HG02678 (cell line): ENCODE measurements at regions not wholly inside any gene's neighbourhood (a gene's known extent, or its start where the extent isn't known, plus 50 kb on each side); places are given as distances from the start of the nearest gene placed in this dataset.
"Not testable (repeated sequence)": the region's sequence is repeated elsewhere in the genome, so short reads cannot be mapped to it uniquely, and the experiment has no call there.

Experiments used
- ATAC-seq: cut with Tn5 transposase; IDR thresholded peaks from one replicate; pipeline ENCODE4 v1.9.1; 2021; ENCODE audit warnings: mild to moderate bottlenecking, moderate library complexity; ENCODE audit not compliant: unreplicated experiment

DNA sequence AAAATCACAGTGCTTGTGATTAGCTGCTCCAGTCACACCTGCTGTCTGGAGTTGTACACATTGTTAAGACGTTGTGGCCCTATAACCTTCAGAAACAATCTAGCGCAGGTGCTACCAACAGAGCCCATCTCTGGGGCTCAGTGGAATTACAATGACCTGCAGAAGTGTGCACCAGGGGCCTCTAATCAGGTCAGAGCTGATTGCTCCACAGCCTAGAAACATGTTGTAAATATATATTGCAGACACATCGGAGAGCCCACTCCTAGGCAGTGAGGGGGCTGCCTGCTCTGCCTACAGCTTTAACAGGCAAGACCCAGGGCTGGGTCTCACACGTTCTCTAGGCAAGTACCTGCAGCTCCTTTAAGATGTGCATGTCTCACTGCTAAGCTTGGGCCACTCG is 302.0 kb downstream of the SIPA1L2 start:
- no peak for ATAC-seq

DNA sequence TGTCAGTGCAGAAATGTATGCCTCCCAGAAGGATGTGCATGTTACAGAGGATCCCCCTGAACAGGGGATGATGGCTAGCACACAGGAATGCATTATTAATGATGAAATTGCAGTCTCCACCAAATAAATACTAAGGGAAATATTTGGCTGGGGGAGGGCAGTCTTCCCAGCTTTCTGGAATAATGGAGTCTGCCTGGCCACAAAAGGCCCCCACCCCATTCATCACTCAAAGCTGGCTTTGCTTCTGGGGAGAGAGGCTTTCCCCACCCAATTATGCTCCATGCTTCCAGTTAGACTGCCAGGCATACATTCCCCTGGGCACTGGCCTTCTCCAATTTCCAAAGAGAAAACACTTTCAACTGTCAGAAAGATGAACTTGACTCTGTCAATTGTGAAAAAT is 302.7 kb downstream of the SIPA1L2 start:
- no peak for ATAC-seq

DNA sequence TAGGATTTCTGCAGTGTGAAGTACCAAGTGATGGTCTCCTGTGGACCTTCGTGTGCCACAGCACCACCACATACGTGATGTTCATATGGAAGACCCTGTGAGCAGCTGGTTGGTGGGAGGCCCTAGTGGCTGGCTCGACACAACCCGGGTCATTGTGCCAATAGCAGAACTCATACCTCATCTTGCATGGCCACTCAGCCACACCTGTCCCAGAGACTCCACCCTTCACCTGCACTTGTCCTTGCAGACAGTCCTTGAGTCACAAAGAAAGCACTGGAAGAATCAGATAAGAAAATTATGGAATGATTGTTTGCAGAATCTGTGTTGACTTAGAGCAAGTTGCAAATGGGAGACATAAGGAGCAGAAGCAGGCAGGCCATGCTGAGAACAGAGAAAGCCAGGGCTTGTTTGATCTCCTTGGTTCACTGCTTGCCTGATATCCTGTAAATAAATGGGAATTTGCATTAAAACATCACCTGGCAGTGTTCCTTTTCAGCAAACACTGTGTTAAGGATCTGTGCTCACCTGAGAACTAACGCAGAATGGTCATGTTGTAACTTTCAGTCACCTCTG is 307.7 kb downstream of the SIPA1L2 start:
- no peak for ATAC-seq

- no peak for ATAC-seq
These were observed 310.3 kb downstream of the SIPA1L2 start for GRCh38 chr1:232319518-232320210.

DNA sequence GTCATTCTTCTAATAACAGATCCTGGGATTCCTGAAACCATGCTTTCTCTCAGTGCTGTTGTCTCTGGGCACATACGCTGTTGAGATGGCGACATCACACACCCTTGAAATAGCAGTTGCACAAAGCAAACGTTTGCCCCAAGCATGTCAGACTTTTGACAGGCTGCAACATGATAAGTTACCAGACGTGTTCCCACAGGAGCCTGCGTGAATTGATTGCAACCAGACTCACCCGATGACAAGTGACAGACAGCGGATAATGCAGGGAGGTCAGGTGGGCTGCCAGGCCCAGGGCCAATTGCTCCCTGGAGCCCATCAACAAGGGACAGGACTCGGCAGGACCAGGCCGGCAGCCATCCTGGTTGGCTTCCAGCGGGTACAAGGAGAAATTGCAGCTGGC is 310.9 kb downstream of the SIPA1L2 start:
- ATAC-seq = no peak

- ATAC-seq = no peak
These were observed 311.8 kb downstream of the SIPA1L2 start for GRCh38 chr1:232318143-232318542.

DNA sequence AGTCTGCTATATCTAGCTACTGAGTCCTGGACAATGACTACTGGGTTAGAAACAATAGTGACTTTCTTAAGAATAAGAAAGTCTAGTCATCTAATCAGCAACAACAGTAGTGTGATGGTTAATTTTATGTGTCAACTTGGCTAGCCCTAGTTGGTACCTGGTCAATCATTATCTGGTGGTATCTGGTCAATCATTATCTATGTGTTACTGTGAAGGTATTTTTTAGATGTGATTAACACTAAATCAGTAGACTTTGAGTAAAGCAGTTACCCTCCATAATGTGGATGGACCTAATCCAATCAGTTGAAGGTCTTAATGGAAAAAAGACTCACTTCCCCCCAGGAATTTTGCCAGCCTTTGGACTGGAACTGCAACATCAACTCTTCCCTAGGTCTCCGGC is 312.6 kb downstream of the SIPA1L2 start:
- no peak for ATAC-seq

DNA sequence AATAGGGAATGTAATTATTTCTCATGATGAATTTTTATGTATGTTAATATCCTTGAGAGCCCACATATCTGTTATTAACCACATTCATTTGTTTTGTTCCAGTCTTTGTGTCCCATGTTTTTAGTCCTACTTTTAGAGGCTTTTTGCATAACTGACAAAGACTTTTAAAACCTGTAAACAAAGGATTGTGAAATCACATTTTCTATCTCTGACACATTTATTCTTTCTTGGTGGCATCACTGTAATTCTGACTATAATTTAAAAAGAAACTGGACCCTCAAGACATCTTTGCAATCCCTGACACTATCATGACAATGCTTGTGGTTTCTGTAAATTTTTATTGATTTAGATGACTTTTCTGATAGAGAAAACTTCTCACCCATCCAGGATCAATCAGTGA is 313.1 kb downstream of the SIPA1L2 start:
- ATAC-seq = no peak

GRCh38 chr1:232313876-232314275 is 316.1 kb downstream of the SIPA1L2 start:
- ATAC-seq = not testable (repeated sequence)

DNA sequence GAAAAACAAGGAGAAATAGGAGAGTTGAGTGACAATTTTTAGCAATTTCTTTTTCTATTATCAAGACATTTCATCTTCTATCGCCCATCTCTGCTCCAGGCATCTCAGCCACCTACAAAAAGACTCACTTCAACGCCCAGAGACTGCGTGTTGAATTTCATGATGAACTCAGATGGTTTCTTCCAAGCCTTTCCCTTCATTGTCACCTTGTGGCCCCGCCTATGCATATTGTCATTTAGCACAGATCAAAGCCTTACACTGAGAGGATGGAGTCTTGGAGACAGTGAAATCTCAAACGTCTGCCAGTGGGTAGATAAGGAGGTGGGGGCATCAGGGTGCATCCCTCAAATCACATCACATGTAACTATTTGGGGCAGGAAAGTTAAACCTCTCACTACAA is 319.4 kb downstream of the SIPA1L2 start:
- no peak for ATAC-seq

DNA sequence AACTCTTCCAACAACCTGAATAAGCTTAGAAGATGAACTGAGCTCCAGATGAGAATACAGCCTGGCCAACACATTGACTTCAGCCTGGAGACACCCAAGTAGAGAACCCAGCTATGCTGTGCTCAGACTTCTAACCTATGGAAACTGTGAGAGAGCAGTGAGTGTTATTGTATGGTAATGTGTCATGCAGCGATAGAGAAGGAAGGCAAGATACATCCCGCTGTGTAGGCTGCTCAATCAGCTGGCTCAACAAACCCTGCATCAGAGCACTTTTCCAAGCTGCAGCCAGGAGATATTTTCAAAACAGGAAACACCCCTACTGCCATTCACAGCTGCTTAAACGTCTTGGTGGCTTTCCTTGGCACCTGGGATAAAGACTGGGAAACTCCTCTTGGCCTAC is 321.3 kb downstream of the SIPA1L2 start:
- ATAC-seq = no peak

DNA sequence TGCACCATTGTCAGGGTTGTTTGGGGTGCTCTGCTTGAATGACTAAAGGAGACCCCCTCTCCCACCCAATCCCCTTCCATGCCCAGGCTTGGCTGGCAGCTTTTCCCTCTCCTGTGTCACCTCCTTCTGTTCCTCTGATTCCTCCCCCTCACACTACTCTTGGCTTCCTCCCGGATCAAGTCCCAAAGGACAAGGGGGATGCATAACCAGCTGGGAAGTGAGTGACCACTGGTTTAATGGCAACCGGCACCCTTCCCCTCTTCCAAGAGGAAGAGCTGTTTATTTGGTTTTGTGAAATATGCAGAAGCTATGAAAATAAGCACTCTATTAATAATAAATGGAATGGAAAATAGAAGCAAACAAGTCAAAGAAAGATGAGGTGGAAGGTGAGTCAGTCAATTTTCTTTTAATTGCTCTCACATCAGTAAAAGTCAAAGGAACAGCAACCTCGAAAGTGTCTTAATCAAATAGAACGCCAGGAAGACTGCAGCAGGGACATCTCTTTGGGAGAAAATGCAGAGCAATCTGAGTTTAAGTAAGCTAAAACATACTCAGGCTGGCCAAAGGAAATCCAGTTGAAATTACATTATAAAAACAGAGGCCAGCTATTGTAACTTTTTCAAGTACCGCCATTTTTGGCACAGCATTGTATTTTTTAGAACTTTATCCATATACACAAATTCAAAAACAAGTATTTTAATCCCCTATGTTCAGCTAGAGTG is 322.5 kb downstream of the SIPA1L2 start:
- ATAC-seq = no peak

- ATAC-seq = no peak
These were observed 323.5 kb downstream of the SIPA1L2 start for GRCh38 chr1:232306269-232306961.

GRCh38 chr1:232305050-232305449 is 324.9 kb downstream of the SIPA1L2 start:
- no peak for ATAC-seq

DNA sequence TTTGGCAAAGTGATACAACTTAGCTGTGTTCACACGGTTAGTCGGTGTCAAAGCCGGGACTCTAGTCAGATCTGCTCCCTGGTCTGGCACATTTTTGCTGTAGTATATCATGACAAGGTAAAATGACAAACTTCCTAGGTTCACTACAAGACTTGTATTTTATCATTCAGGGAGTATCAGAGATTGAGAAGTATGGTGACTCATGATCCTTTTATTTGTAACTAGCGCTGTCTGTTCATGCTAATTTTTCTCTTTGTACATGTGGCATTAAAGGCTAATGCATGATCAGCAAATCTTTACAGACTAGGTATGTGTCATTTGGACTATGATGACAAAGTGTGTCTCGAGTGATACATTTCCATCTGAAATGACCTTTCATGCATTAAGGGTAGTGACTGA is 326.7 kb downstream of the SIPA1L2 start:
- no peak for ATAC-seq

DNA sequence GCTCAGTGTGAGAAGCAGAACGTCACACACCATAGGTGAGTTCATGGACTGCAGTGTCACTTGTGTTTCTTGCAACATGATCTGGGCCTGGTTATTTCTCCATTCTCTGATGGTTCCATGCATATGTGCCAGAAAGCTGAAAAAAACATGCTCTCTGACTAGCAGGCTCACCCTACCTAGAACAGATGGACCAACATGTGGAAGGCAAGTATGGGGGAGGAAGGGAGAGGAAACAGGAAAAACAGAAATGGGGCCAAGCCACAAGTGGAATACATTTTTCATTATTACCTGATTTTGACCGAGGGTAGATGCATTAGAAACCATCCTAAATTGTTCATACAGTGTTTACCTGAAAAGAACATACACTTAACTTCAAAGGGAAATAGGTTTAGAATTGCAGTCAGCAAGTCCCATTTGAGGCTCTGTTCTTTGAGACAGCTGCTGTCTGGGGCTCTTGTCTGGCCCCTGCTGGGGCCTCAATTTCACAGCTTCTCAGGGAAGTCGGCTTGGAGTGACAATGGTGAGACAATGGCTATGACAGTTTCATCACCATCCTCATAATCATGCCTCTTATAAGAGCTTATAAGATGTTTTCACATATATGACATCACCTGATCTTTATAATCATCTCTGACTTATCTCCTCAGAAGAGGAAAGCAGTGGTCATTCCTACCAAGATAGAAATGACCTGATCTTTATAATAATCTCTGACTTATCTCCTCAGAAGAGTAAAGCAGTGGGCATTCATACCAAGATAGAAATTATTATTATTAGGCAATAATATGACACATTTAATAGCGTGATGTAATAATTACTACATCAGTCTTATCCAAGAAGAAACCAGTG is 327.3 kb downstream of the SIPA1L2 start:
- ATAC-seq = no peak

GRCh38 chr1:232301246-232301645 is 328.7 kb downstream of the SIPA1L2 start:
- ATAC-seq = no peak

DNA sequence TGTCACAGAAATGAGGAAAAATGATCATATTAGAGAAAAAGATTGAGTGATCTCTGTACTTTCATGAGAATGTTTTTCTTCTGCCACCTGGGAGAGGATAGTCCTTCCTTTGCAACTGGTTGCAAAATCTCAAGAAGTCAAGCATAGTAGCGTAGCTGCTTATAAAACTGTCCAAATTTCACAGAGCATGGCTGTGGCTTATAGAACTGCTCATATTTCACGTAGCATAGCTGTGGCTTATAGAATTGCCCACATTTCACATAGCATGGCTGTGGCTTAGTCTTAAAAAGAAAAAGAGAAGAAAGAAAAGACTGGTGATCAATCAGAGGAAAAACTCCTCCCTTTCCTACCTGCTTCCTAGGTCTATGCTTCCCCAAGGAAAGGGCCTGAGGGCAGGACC is 329.5 kb downstream of the SIPA1L2 start:
- ATAC-seq = no peak

DNA sequence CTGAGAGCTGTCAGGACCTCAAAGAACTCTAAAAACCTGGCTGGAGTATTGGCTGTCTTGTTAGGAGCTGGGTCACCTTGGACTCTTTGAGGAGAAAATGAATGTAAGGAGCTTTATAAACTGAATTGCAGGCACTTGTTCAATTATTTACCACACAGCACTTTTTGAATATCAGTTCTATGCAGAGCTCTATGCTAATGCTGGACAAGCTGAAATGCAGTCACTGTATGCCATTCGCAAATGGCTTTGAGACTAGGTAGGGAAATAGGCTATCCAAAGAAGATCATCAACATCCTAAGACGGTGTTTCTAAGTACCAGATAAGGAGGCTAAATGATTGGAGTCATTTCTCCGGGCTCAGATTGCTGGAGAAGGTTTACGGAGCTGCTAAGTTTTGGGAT is 333.5 kb downstream of the SIPA1L2 start:
- ATAC-seq = no peak

GRCh38 chr1:232293361-232293760 is 336.6 kb downstream of the SIPA1L2 start:
- no peak for ATAC-seq

DNA sequence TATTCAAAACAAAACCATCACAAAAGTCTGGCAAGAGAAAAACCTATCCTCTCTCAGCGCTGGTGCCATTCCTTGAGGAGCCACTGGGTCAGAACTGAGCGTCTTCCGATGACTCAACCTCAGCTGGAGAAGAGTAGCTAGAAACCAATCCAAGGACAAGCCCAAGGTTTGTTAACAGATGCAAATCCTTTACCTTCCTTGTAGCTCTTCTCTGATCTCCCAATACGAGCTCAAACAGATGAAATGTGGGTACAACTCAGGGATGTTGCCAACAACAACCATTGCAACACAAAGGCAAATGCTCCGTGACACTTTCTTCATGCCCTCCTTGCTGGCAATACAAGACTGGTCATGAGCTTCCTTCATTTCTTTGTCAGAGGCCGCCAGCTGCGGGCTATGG is 337.1 kb downstream of the SIPA1L2 start:
- no peak for ATAC-seq
